ENCODE measurements at regions not wholly inside any gene's neighbourhood (a gene's known extent, or its start where the extent isn't known, plus 50 kb on each side); places are given as distances from the start of the nearest gene placed in this dataset.

GRCh38 chr4:138773321-138773720 lies 242.3 kb upstream of the NOCT start:
- no peak for TF ChIP-seq ZC3H10 (CRISPR knock-in tag; IDR thresholded peaks at IDR 0.05)
- TF ChIP-seq OSR1 (CRISPR knock-in tag; IDR thresholded peaks at IDR 0.05): no peak
- TF ChIP-seq TCF4 (CRISPR knock-in tag; IDR thresholded peaks at IDR 0.05; ENCODE audit: borderline replicate concordance): no peak
- TF ChIP-seq ZFP30 (CRISPR knock-in tag; IDR thresholded peaks at IDR 0.05): no peak
- no peak for TF ChIP-seq GLIS3 (CRISPR knock-in tag; IDR thresholded peaks at IDR 0.05)

All from SK-N-SH treated with all-trans-retinoic acid at 6 μM for 48 hours (cell line).